ENCODE measurements at regions not wholly inside any gene's neighbourhood (a gene's known extent, or its start where the extent isn't known, plus 50 kb on each side); places are given as distances from the start of the nearest gene placed in this dataset.

GRCh38 chr6:26290941-26291340 is 74.1 kb upstream of the BTN3A2 start:
- DNase-seq (ENCODE audit: low read depth in 2 of 2): no peak

GRCh38 chr6:26292709-26293108 is 72.3 kb upstream of the BTN3A2 start:
- no peak for DNase-seq (ENCODE audit: low read depth in 2 of 2)

- DNase-seq (ENCODE audit: low read depth in 2 of 2): no peak
Measured at GRCh38 chr6:26294302-26294701, 70.7 kb upstream of the BTN3A2 start.

GRCh38 chr6:26295691-26296555 is 69.1 kb upstream of the BTN3A2 start:
- no peak for DNase-seq (ENCODE audit: low read depth in 2 of 2)

GRCh38 chr6:26296556-26296856 is 68.5 kb upstream of the BTN3A2 start:
- no peak for DNase-seq (ENCODE audit: low read depth in 2 of 2)

GRCh38 chr6:26296857-26297648 is 67.9 kb upstream of the BTN3A2 start:
- DNase-seq (ENCODE audit: low read depth in 2 of 2): no peak

GRCh38 chr6:26299286-26300042 is 65.5 kb upstream of the BTN3A2 start:
- no peak for DNase-seq (ENCODE audit: low read depth in 2 of 2)

- no peak for DNase-seq (ENCODE audit: low read depth in 2 of 2)
Measured at GRCh38 chr6:26300043-26300331, 65.0 kb upstream of the BTN3A2 start.

GRCh38 chr6:26300359-26300758 is 64.6 kb upstream of the BTN3A2 start:
- DNase-seq (ENCODE audit: low read depth in 2 of 2): no peak

- no peak for DNase-seq (ENCODE audit: low read depth in 2 of 2)
Measured at GRCh38 chr6:26300828-26301227, 64.2 kb upstream of the BTN3A2 start.

- no peak for DNase-seq (ENCODE audit: low read depth in 2 of 2)
Measured at GRCh38 chr6:26301638-26302037, 63.4 kb upstream of the BTN3A2 start.

- no peak for DNase-seq (ENCODE audit: low read depth in 2 of 2)
Measured at GRCh38 chr6:26302941-26303559, 61.9 kb upstream of the BTN3A2 start.

- DNase-seq (ENCODE audit: low read depth in 2 of 2): no peak
Measured at GRCh38 chr6:26304213-26304796, 60.7 kb upstream of the BTN3A2 start.

- peak; percentile 53 to 69 for DNase-seq (ENCODE audit: low read depth in 2 of 2)
Measured at GRCh38 chr6:26304797-26305640, 60.0 kb upstream of the BTN3A2 start.

- DNase-seq (ENCODE audit: low read depth in 2 of 2): no peak
Measured at GRCh38 chr6:26305641-26305969, 59.4 kb upstream of the BTN3A2 start.

GRCh38 chr6:26306232-26306631 is 58.8 kb upstream of the BTN3A2 start:
- DNase-seq (ENCODE audit: low read depth in 2 of 2): no peak

GRCh38 chr6:26307850-26308249 is 57.1 kb upstream of the BTN3A2 start:
- no peak for DNase-seq (ENCODE audit: low read depth in 2 of 2)

GRCh38 chr6:26309731-26310142 is 55.3 kb upstream of the BTN3A2 start:
- DNase-seq (ENCODE audit: low read depth in 2 of 2): no peak

- DNase-seq (ENCODE audit: low read depth in 2 of 2): no peak
Measured at GRCh38 chr6:26311012-26311384, 54.0 kb upstream of the BTN3A2 start.

- no peak for DNase-seq (ENCODE audit: low read depth in 2 of 2)
Measured at GRCh38 chr6:26311385-26312095, 53.5 kb upstream of the BTN3A2 start.

- no peak for DNase-seq (ENCODE audit: low read depth in 2 of 2)
Measured at GRCh38 chr6:26312096-26312463, 52.9 kb upstream of the BTN3A2 start.
